ENCODE measurements at regions not wholly inside any gene's neighbourhood (a gene's known extent, or its start where the extent isn't known, plus 50 kb on each side); places are given as distances from the start of the nearest gene placed in this dataset.
A peak's percentile ranks its signal among the peaks of the same experiment; 100 is the strongest.

DNA sequence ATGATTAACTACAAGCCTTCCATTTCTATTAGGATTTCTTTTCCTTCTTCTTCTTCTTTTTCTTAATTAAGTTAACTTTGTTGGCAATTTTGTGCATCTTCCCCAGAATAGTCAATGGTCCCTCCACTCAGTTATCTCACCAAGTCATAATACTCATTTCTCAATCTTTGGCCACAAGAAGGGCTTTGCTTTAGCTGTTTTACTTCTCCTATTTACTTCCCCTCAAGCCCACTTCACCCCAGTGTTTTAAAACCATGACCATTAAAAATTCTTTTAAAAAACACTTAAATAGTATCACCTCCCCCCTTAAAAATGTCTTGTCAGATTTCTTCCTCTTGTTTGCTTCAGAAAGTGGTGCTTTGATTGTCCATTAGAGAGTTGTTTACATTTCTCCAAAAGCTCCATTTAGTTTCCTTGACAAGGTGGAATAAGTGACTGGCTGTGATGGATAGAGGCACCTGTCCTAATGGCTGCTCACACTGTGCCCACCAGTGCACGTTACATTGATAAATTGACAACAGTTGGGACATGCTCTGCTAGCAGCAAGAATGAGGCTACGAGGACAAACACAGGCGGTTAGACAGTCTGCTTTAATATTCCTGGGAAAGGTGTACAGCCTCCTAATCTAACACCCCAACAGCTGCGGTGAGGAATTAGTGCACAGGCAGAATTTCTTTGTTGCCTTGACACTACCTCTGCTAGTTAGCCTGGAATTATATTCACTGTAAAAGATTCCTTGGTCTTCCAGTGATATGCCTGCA, 354.7 kb downstream of the LMO4 start:
- 60 to 82% (median 78%) methylated on average over 4 of the region's 4 CpGs for WGBS, 3 donors
- Histone ChIP-seq H3K27ac (ENCODE audit: low read depth in 1 of 3, low read length in 2 of 3) (peak overlapping the region in 1 of 3 donors; percentile 82), H3K4me1 (ENCODE audit: control insufficient read depth in 3 of 3, insufficient read depth in 2 of 3, low read depth in 1 of 3, low read length in 2 of 3) (peaks cover 0 to 35% (median 3%) of the 10 kb centered on the region in 3 donors), H3K27me3 (ENCODE audit: control insufficient read depth in 3 of 3, insufficient read depth in 3 of 3, low read length in 3 of 3) (no peaks in the 10 kb centered on the region), H3K4me3 (ENCODE audit: low read depth in 1 of 3, low read length in 3 of 3) (peak overlapping the region in 1 of 3 donors; percentile 49), H3K9me3 (ENCODE audit: control insufficient read depth in 2 of 2, insufficient read depth in 1 of 2, low read depth in 1 of 2, low read length in 1 of 2) (peaks cover 0 to 4% of the 10 kb centered on the region in 2 donors), H3K36me3 (ENCODE audit: control insufficient read depth in 3 of 3, insufficient read depth in 2 of 3, low read depth in 1 of 3, low read length in 3 of 3) (no peaks in the 10 kb centered on the region)
- DNase-seq (no peak), FAIRE-seq (no peak)

DNA sequence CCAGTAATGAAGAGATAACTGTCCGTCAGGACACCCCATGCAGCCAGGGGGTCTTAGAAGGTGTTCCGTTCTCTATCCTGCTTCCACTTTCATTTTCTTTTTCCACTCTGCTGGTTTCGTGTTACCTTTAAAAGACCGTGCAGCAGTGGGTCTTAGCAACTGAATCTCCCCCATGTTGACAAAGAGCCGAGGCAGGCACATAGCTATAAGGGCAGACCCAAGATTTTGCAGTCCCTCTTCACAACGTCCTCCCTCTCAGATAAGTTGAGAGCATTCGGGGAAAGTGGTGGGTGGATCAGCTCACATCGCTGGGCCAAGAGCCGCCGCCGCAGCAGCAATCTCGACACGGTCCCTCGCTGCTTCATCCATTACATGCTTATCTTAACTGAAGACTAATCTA, 355.5 kb downstream of the LMO4 start:
- Histone ChIP-seq H3K27me3 (ENCODE audit: control insufficient read depth in 3 of 3, insufficient read depth in 3 of 3, low read length in 3 of 3) (no peaks in the 10 kb centered on the region), H3K4me3 (ENCODE audit: low read depth in 1 of 3, low read length in 3 of 3) (peak overlapping the region; percentile 12 to 50 (median 49)), H3K27ac (ENCODE audit: low read depth in 1 of 3, low read length in 2 of 3) (peak overlapping the region; percentile 0 to 82 (median 69)), H3K36me3 (ENCODE audit: control insufficient read depth in 3 of 3, insufficient read depth in 2 of 3, low read depth in 1 of 3, low read length in 3 of 3) (no peaks in the 10 kb centered on the region), H3K4me1 (ENCODE audit: control insufficient read depth in 3 of 3, insufficient read depth in 2 of 3, low read depth in 1 of 3, low read length in 2 of 3) (peaks cover 0 to 38% (median 3%) of the 10 kb centered on the region in 3 donors), H3K9me3 (ENCODE audit: control insufficient read depth in 2 of 2, insufficient read depth in 1 of 2, low read depth in 1 of 2, low read length in 1 of 2) (peaks cover 0 to 1% of the 10 kb centered on the region in 2 donors)
- FAIRE-seq, result no peak
- peak; percentile 72 to 81 for DNase-seq
- WGBS, 3 donors, result 17 to 28% (median 27%) methylated on average over 14 of the region's 14 CpGs

DNA sequence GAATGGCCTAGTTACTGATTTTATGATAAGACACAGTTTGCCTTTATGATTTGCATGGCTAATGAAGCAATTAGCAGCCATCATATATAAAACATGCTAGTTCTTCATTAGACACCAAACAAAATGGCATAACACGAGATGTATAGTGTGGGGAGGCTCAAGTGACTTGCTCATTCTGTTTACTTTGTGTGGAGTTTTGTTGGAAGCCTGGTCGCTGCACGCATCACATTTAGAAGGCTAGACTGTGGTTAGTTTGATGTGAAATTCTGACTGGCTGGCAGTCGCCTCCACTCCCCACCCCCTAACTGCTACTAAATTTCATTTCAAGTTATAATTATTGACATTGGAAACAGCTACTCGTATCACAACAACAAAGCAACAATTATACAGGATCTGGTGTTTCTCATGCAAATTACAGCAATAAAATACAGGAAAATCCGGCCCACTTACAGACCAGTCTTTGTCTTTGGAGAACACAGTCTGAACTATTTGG, 356.1 kb downstream of the LMO4 start:
- H3K9me3 ChIP-seq (ENCODE audit: control insufficient read depth in 2 of 2, insufficient read depth in 1 of 2, low read depth in 1 of 2, low read length in 1 of 2), result no peaks in the 10 kb centered on the region
- peak overlapping the region in 2 of 3 donors; percentile 18 to 82 for H3K27ac ChIP-seq (ENCODE audit: low read depth in 1 of 3, low read length in 2 of 3)
- WGBS, 3 donors, result 19 to 32% (median 29%) methylated on average over 6 of the region's 6 CpGs
- FAIRE-seq (no peak), DNase-seq (peak; percentile 34 to 53)
- H3K27me3 ChIP-seq (ENCODE audit: control insufficient read depth in 3 of 3, insufficient read depth in 3 of 3, low read length in 3 of 3), result no peaks in the 10 kb centered on the region
- peak overlapping the region in 2 of 3 donors; percentile 49 to 50 for H3K4me3 ChIP-seq (ENCODE audit: low read depth in 1 of 3, low read length in 3 of 3)
- no peaks in the 10 kb centered on the region for H3K36me3 ChIP-seq (ENCODE audit: control insufficient read depth in 3 of 3, insufficient read depth in 2 of 3, low read depth in 1 of 3, low read length in 3 of 3)
- peaks cover 0 to 39% (median 3%) of the 10 kb centered on the region in 3 donors for H3K4me1 ChIP-seq (ENCODE audit: control insufficient read depth in 3 of 3, insufficient read depth in 2 of 3, low read depth in 1 of 3, low read length in 2 of 3)

DNA sequence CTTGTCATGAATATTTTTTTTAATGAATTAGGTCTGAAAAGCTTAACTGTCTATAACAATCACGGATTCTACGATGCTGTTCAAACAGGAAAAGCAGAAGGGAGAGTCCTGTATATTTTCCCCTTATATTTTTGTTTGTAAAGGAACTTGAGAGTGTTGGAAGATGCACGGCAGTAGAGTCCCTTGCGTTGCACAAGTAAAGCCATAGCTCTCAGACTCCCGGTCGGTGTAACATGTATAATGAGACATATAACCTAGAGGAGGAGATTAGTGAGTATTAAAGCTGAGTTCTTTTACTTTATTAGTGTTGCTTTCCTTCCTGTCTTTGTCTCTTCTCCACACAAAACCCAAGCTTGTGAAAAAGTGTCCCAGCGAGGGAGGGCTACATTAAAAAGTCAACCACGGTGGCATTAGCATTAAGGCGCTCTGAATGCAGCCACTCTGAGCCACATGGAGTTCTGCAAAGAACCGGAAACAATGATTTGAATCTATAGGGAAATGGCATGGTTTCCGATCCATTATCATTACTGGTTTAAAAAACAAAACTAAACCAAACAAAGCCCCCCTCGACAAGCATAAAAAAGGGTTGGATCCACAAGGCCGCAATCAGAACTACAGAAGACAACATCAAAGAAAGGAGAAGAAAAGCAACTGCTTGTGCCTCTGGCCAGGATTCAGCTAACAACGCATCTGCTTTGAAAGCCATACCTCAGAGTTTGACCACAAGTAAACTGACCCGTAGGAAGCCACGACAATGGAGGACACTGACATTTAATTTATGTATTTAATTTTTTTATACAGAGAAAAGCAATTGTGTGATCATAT, 356.8 kb downstream of the LMO4 start:
- Histone ChIP-seq H3K36me3 (ENCODE audit: control insufficient read depth in 3 of 3, insufficient read depth in 2 of 3, low read depth in 1 of 3, low read length in 3 of 3) (no peaks in the 10 kb centered on the region), H3K27ac (ENCODE audit: low read depth in 1 of 3, low read length in 2 of 3) (peak overlapping the region in 1 of 3 donors; percentile 82), H3K4me3 (ENCODE audit: low read depth in 1 of 3, low read length in 3 of 3) (no peak overlapping the region), H3K4me1 (ENCODE audit: control insufficient read depth in 3 of 3, insufficient read depth in 2 of 3, low read depth in 1 of 3, low read length in 2 of 3) (peaks cover 0 to 39% (median 3%) of the 10 kb centered on the region in 3 donors), H3K9me3 (ENCODE audit: control insufficient read depth in 2 of 2, insufficient read depth in 1 of 2, low read depth in 1 of 2, low read length in 1 of 2) (no peaks in the 10 kb centered on the region), H3K27me3 (ENCODE audit: control insufficient read depth in 3 of 3, insufficient read depth in 3 of 3, low read length in 3 of 3) (no peaks in the 10 kb centered on the region)
- WGBS, 3 donors, result 62 to 80% (median 79%) methylated on average over 16 of the region's 16 CpGs
- DNase-seq (no peak), FAIRE-seq (no peak)

DNA sequence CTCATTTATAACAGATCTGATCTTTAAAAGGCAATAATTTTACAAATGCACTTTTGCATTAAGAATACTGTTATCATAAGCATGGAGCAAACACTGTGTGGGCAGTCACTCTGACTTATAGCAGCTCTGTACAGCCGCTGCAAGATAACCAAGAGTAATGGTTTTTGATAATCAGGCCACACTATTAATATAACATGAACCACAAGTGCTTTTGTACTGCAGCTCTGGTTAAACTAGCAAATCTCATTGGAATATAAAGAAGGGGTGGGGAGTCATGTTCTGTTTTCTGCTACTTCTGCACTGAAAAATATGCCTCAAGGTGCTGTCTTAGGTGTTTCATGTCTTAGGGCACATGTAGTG, 357.4 kb downstream of the LMO4 start:
- H3K27me3 ChIP-seq (ENCODE audit: control insufficient read depth in 3 of 3, insufficient read depth in 3 of 3, low read length in 3 of 3), result no peaks in the 10 kb centered on the region
- H3K9me3 ChIP-seq (ENCODE audit: control insufficient read depth in 2 of 2, insufficient read depth in 1 of 2, low read depth in 1 of 2, low read length in 1 of 2), result no peaks in the 10 kb centered on the region
- DNase-seq (no peak), FAIRE-seq (no peak)
- H3K4me3 ChIP-seq (ENCODE audit: low read depth in 1 of 3, low read length in 3 of 3), result no peak overlapping the region
- H3K36me3 ChIP-seq (ENCODE audit: control insufficient read depth in 3 of 3, insufficient read depth in 2 of 3, low read depth in 1 of 3, low read length in 3 of 3), result no peaks in the 10 kb centered on the region
- peaks cover 0 to 39% (median 3%) of the 10 kb centered on the region in 3 donors for H3K4me1 ChIP-seq (ENCODE audit: control insufficient read depth in 3 of 3, insufficient read depth in 2 of 3, low read depth in 1 of 3, low read length in 2 of 3)
- peak overlapping the region in 1 of 3 donors; percentile 14 for H3K27ac ChIP-seq (ENCODE audit: low read depth in 1 of 3, low read length in 2 of 3)
- 60 to 81% (median 76%) methylated on average over 1 of the region's 1 CpG for WGBS, 3 donors

DNA sequence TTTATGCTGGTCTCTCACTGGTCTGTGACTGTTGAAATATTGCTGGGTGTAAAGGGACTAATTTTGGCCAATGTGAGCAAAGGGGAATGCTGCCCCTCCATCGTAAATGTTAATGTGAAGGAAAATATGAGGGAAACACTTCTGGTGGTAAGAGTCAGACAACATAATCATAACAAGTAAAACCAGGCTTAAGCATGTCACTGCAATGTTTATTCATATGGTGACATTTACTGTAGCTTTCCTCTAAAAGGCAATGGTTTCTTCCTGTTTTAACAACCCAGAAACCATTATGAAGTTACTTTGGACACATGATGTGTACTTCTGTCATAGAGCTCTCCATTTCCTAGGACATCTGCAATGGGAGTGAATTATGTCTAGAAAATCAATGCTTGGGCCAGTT, 358.0 kb downstream of the LMO4 start:
- H3K9me3 ChIP-seq (ENCODE audit: control insufficient read depth in 2 of 2, insufficient read depth in 1 of 2, low read depth in 1 of 2, low read length in 1 of 2), result no peaks in the 10 kb centered on the region
- H3K4me1 ChIP-seq (ENCODE audit: control insufficient read depth in 3 of 3, insufficient read depth in 2 of 3, low read depth in 1 of 3, low read length in 2 of 3), result peaks cover 0 to 39% (median 3%) of the 10 kb centered on the region in 3 donors
- peak overlapping the region in 1 of 3 donors; percentile 14 for H3K27ac ChIP-seq (ENCODE audit: low read depth in 1 of 3, low read length in 2 of 3)
- H3K4me3 ChIP-seq (ENCODE audit: low read depth in 1 of 3, low read length in 3 of 3), result no peak overlapping the region
- WGBS, 3 donors, result 76 to 94% (median 84%) methylated on average over 1 of the region's 1 CpG
- H3K36me3 ChIP-seq (ENCODE audit: control insufficient read depth in 3 of 3, insufficient read depth in 2 of 3, low read depth in 1 of 3, low read length in 3 of 3), result no peaks in the 10 kb centered on the region
- H3K27me3 ChIP-seq (ENCODE audit: control insufficient read depth in 3 of 3, insufficient read depth in 3 of 3, low read length in 3 of 3), result no peaks in the 10 kb centered on the region
- DNase-seq (no peak), FAIRE-seq (no peak)

DNA sequence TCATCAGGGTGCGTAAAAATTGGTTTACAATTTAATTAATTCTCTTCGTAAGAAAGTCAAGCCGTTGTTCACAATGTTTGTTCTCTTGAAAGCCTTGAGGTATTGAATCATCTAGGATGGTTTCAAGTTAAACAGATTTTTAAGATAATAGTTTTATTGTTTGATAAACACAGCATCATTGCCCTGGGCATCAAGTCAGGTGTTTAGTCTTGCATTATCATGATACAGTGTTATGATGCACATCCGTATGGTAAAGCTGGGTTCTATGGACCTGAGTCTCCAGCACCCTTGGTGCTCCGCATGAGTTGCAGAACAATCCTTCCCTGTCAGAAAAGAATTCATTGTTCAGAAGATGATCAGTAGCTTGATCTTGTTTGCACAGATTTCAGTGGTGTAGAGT, 359.5 kb downstream of the LMO4 start:
- peak in 1 of 2 donors; percentile 25 for DNase-seq
- Histone ChIP-seq H3K27ac (ENCODE audit: low read depth in 1 of 3, low read length in 2 of 3) (peak overlapping the region in 1 of 3 donors; percentile 29), H3K27me3 (ENCODE audit: control insufficient read depth in 3 of 3, insufficient read depth in 3 of 3, low read length in 3 of 3) (no peaks in the 10 kb centered on the region), H3K4me1 (ENCODE audit: control insufficient read depth in 3 of 3, insufficient read depth in 2 of 3, low read depth in 1 of 3, low read length in 2 of 3) (peaks cover 0 to 39% (median 3%) of the 10 kb centered on the region in 3 donors), H3K9me3 (ENCODE audit: control insufficient read depth in 2 of 2, insufficient read depth in 1 of 2, low read depth in 1 of 2, low read length in 1 of 2) (no peaks in the 10 kb centered on the region), H3K4me3 (ENCODE audit: low read depth in 1 of 3, low read length in 3 of 3) (no peak overlapping the region), H3K36me3 (ENCODE audit: control insufficient read depth in 3 of 3, insufficient read depth in 2 of 3, low read depth in 1 of 3, low read length in 3 of 3) (no peaks in the 10 kb centered on the region)
- FAIRE-seq, result no peak
- 36 to 80% (median 61%) methylated on average over 5 of the region's 5 CpGs for WGBS, 3 donors

DNA sequence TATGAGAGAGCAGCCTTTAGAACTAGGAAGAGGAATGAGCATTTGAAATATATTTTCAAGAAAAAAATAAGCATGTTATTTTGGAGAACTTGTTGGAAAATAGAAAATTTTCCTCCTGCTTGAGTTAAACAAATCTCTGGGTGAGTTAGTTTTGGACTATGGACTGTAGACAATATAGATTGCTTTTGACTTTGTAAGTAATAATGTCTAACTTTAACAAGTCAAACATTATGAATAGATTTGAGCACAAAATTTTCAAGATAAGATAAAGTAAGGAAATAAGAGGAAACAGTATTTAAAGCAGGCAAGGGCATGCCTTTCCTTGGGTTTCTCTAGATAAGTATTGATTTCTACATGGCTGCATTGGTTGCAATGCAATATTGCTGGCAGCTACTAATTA, 360.8 kb downstream of the LMO4 start:
- DNase-seq (peak; percentile 65 to 69), FAIRE-seq (peak; percentile 74)
- Histone ChIP-seq H3K27me3 (ENCODE audit: control insufficient read depth in 3 of 3, insufficient read depth in 3 of 3, low read length in 3 of 3) (no peaks in the 10 kb centered on the region), H3K4me1 (ENCODE audit: control insufficient read depth in 3 of 3, insufficient read depth in 2 of 3, low read depth in 1 of 3, low read length in 2 of 3) (peaks cover 0 to 34% (median 0%) of the 10 kb centered on the region in 3 donors), H3K27ac (ENCODE audit: low read depth in 1 of 3, low read length in 2 of 3) (peak overlapping the region in 1 of 3 donors; percentile 74), H3K36me3 (ENCODE audit: control insufficient read depth in 3 of 3, insufficient read depth in 2 of 3, low read depth in 1 of 3, low read length in 3 of 3) (no peaks in the 10 kb centered on the region), H3K4me3 (ENCODE audit: low read depth in 1 of 3, low read length in 3 of 3) (no peak overlapping the region), H3K9me3 (ENCODE audit: control insufficient read depth in 2 of 2, insufficient read depth in 1 of 2, low read depth in 1 of 2, low read length in 1 of 2) (no peaks in the 10 kb centered on the region)

All from small intestine (tissue), 7 donors.